ENCODE measurements at regions not wholly inside any gene's neighbourhood (a gene's known extent, or its start where the extent isn't known, plus 50 kb on each side); places are given as distances from the start of the nearest gene placed in this dataset.

DNA sequence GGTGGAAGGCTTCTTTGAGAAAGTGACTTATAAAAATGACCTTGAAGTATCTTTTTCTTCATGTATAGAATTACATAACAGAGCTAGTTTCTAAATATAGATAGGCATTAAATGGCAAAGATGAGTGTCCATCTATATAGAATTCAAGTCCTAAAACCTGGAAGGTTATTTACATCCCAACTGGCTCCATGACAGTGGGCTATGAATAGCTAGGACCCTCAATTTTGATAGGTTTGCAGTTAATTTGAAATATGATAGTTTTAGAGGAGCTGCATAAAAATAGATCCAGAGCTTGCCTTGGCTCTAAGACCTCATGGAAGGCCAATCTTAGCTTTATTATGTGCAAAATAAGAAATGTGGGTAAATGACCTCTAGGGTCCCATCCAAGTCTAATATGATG, 310.6 kb upstream of the CITED2 start:
- H3K27me3 ChIP-seq: no peaks in the 10 kb centered on the region
- no peaks in the 10 kb centered on the region for H3K9me2 ChIP-seq (replicated peaks; ENCODE audit: insufficient read depth)
- no peaks in the 10 kb centered on the region for H3K4me1 ChIP-seq (ENCODE audit: insufficient read depth)
- H3K27ac ChIP-seq: no peak overlapping the region
- H3K4me2 ChIP-seq: no peak overlapping the region
- no peaks in the 10 kb centered on the region for H3K9me3 ChIP-seq (ENCODE audit: low read depth)
- TF ChIP-seq EZH2 (IDR thresholded peaks at IDR 0.05; ENCODE audit: borderline replicate concordance) (no peak), EZH2phosphoT487 (IDR thresholded peaks at IDR 0.05; ENCODE audit: low read depth, severe bottlenecking, unreplicated experiment) (no peak)
- TF ChIP-seq, protein P1, sequence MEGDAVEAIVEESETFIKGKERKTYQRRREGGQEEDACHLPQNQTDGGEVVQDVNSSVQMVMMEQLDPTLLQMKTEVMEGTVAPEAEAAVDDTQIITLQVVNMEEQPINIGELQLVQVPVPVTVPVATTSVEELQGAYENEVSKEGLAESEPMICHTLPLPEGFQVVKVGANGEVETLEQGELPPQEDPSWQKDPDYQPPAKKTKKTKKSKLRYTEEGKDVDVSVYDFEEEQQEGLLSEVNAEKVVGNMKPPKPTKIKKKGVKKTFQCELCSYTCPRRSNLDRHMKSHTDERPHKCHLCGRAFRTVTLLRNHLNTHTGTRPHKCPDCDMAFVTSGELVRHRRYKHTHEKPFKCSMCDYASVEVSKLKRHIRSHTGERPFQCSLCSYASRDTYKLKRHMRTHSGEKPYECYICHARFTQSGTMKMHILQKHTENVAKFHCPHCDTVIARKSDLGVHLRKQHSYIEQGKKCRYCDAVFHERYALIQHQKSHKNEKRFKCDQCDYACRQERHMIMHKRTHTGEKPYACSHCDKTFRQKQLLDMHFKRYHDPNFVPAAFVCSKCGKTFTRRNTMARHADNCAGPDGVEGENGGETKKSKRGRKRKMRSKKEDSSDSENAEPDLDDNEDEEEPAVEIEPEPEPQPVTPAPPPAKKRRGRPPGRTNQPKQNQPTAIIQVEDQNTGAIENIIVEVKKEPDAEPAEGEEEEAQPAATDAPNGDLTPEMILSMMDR (IDR thresholded peaks at IDR 0.05; ENCODE audit: poor library complexity): no peak
- H3K79me2 ChIP-seq: no peaks in the 10 kb centered on the region
- no peaks in the 10 kb centered on the region for H3K36me3 ChIP-seq (replicated peaks; ENCODE audit: insufficient read depth, low read depth)
- no peak overlapping the region for H2AFZ ChIP-seq
- H3K4me3 ChIP-seq: no peak overlapping the region
- H4K20me1 ChIP-seq (ENCODE audit: insufficient read depth, poor library complexity, severe bottlenecking): no peaks in the 10 kb centered on the region
- DNase-seq (ENCODE audit: low spot score): no peak

DNA sequence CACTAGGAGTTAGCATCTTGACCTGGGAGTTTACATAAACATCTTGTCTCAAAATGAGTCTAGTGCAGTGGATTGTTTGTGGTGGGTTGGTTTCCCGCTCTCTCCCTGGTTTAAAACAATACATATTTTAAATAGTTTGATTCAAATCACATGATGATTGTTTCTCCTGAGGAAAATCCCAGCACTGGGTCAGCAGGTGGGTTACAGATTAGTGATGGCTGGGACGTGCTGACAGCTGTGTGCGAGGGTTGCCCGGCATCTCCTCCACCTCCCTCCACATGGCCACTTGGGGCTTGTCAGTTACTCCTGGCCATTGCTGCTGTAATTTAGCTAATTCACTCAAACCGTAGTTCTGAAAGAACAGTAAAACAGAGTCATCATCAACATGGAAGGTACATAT, 306.4 kb upstream of the CITED2 start:
- no peaks in the 10 kb centered on the region for H4K20me1 ChIP-seq (ENCODE audit: insufficient read depth, poor library complexity, severe bottlenecking)
- H3K79me2 ChIP-seq: no peaks in the 10 kb centered on the region
- no peak for DNase-seq (ENCODE audit: low spot score)
- H3K4me2 ChIP-seq: no peak overlapping the region
- no peak for TF ChIP-seq EZH2 (IDR thresholded peaks at IDR 0.05; ENCODE audit: borderline replicate concordance)
- TF ChIP-seq, protein P1 (IDR thresholded peaks at IDR 0.05; ENCODE audit: poor library complexity): no peak
- no peak for TF ChIP-seq EZH2phosphoT487 (IDR thresholded peaks at IDR 0.05; ENCODE audit: low read depth, severe bottlenecking, unreplicated experiment)
- H3K27me3 ChIP-seq: no peaks in the 10 kb centered on the region
- no peak overlapping the region for H3K27ac ChIP-seq
- no peaks in the 10 kb centered on the region for H3K9me2 ChIP-seq (replicated peaks; ENCODE audit: insufficient read depth)
- H3K4me1 ChIP-seq (ENCODE audit: insufficient read depth): peaks cover 11% of the 10 kb centered on the region
- 87% methylated on average over 5 of the region's 5 CpGs for WGBS (ENCODE audit: low lambda C conversion rate, missing lambda C conversion rate)
- H3K4me3 ChIP-seq: no peak overlapping the region
- H3K36me3 ChIP-seq (replicated peaks; ENCODE audit: insufficient read depth, low read depth): no peaks in the 10 kb centered on the region
- H3K9me3 ChIP-seq (ENCODE audit: low read depth): no peaks in the 10 kb centered on the region
- H2AFZ ChIP-seq: no peak overlapping the region

DNA sequence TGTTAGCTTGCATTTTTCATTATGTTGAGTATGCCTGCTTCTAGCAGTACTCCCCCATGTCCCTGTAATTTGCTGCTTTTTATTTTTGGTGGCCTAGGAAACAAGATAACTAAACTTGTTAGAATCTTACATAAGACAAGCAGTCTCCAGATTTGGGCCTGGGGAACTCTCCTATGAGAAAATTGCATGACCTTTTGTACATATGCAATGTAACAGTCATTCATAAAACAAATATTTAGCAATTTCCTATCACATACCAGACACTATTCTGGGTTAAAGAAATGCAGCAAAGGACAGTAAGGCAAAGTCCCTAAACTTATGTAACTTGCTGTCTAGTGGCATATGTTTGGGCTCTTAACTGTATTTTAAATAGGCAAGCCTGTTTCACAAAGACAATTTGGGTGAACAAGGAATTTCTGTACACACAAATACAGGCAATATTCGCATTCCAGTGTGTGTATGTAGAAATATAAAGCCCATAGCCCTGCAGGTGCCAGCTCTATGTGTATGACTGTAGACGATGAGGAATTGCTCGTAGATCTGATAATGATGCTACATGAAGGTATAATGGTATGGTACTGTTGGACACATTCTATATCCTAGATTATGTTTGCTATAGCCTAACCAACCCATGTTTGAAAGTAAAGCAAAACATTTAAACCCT, 305.2 kb upstream of the CITED2 start:
- 89% methylated on average over 3 of the region's 3 CpGs for WGBS (ENCODE audit: low lambda C conversion rate, missing lambda C conversion rate)
- H3K27me3 ChIP-seq: no peaks in the 10 kb centered on the region
- TF ChIP-seq EZH2 (IDR thresholded peaks at IDR 0.05; ENCODE audit: borderline replicate concordance) (no peak), EZH2phosphoT487 (IDR thresholded peaks at IDR 0.05; ENCODE audit: low read depth, severe bottlenecking, unreplicated experiment) (no peak)
- TF ChIP-seq, protein P1 (IDR thresholded peaks at IDR 0.05; ENCODE audit: poor library complexity): no peak
- no peak overlapping the region for H3K4me3 ChIP-seq
- no peaks in the 10 kb centered on the region for H3K79me2 ChIP-seq
- H3K36me3 ChIP-seq (replicated peaks; ENCODE audit: insufficient read depth, low read depth): no peaks in the 10 kb centered on the region
- no peak overlapping the region for H2AFZ ChIP-seq
- H3K9me3 ChIP-seq (ENCODE audit: low read depth): no peaks in the 10 kb centered on the region
- H3K4me1 ChIP-seq (ENCODE audit: insufficient read depth): peaks cover 11% of the 10 kb centered on the region
- no peak for DNase-seq (ENCODE audit: low spot score)
- peak overlapping the region; percentile 7 for H3K27ac ChIP-seq
- no peak overlapping the region for H3K4me2 ChIP-seq
- H4K20me1 ChIP-seq (ENCODE audit: insufficient read depth, poor library complexity, severe bottlenecking): no peaks in the 10 kb centered on the region
- H3K9me2 ChIP-seq (replicated peaks; ENCODE audit: insufficient read depth): no peaks in the 10 kb centered on the region

DNA sequence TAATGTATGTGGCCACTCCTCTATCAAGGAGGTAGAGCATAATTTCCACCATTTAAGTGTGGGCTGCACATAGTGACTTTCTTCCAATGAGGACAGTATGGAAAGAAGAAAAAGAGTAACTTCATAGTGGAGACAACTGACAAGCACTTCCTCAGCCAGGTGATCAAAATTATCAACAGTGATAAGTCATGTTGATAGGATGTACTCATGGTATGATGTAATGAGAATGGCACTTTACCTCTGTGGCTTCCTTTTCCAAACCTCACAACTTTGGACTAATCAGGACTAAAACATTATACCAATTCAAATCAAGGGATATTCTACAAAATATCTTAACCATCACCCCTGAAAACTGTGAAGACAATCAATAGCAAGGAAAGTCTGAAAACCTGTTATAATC, 302.3 kb upstream of the CITED2 start:
- no peak overlapping the region for H3K27ac ChIP-seq
- no peak overlapping the region for H3K4me2 ChIP-seq
- H4K20me1 ChIP-seq (ENCODE audit: insufficient read depth, poor library complexity, severe bottlenecking): no peaks in the 10 kb centered on the region
- no peaks in the 10 kb centered on the region for H3K9me2 ChIP-seq (replicated peaks; ENCODE audit: insufficient read depth)
- no peak for DNase-seq (ENCODE audit: low spot score)
- no peak overlapping the region for H2AFZ ChIP-seq
- H3K79me2 ChIP-seq: no peaks in the 10 kb centered on the region
- TF ChIP-seq EZH2 (IDR thresholded peaks at IDR 0.05; ENCODE audit: borderline replicate concordance): no peak
- TF ChIP-seq, protein P1 (IDR thresholded peaks at IDR 0.05; ENCODE audit: poor library complexity): no peak
- TF ChIP-seq EZH2phosphoT487 (IDR thresholded peaks at IDR 0.05; ENCODE audit: low read depth, severe bottlenecking, unreplicated experiment): no peak
- no peaks in the 10 kb centered on the region for H3K36me3 ChIP-seq (replicated peaks; ENCODE audit: insufficient read depth, low read depth)
- H3K4me1 ChIP-seq (ENCODE audit: insufficient read depth): peaks cover 11% of the 10 kb centered on the region
- no peaks in the 10 kb centered on the region for H3K27me3 ChIP-seq
- H3K9me3 ChIP-seq (ENCODE audit: low read depth): no peaks in the 10 kb centered on the region
- H3K4me3 ChIP-seq: no peak overlapping the region

Data from hepatocyte (in vitro differentiated cells).